ENCODE measurements at regions not wholly inside any gene's neighbourhood (a gene's known extent, or its start where the extent isn't known, plus 50 kb on each side); places are given as distances from the start of the nearest gene placed in this dataset.

GRCh38 chrX:81542255-81542654 is 340.4 kb downstream of the SH3BGRL start:
- no peaks in the 10 kb centered on the region for H3K4me1 ChIP-seq (ENCODE audit: insufficient read depth, low read length, poor library complexity, severe bottlenecking)
- CTCF ChIA-PET (ENCODE audit: unreplicated experiment): no interaction called here
- BruUV-seq (replicated peaks): no TSS peak
- no peak overlapping the region for H3K4me2 ChIP-seq (ENCODE audit: low read length)
- H3K4me3 ChIP-seq (ENCODE audit: low read depth, low read length, poor library complexity, severe bottlenecking): no peak overlapping the region
- DNase-seq (ENCODE audit: low spot score): no peak
- H3K27ac ChIP-seq (ENCODE audit: low read depth, low read length, poor library complexity, severe bottlenecking): no peak overlapping the region
- TF ChIP-seq EZH2phosphoT487 (IDR thresholded peaks at IDR 0.05; ENCODE audit: borderline replicate concordance, low read depth, low read length) (no peak), CTCF (conservative IDR thresholded peaks at IDR 0.05; ENCODE audit: low read length) (no peak)
- no peaks in the 10 kb centered on the region for H3K9me3 ChIP-seq (ENCODE audit: low read length)
- intact Hi-C loops (cut with micrococcal nuclease; ENCODE audit: unreplicated experiment): no loop called here
- H3K79me2 ChIP-seq (ENCODE audit: insufficient read depth, low read depth, low read length): no peaks in the 10 kb centered on the region
- POLR2A ChIA-PET: no interaction called here
- H3K36me3 ChIP-seq (ENCODE audit: insufficient read depth, low read length): no peaks in the 10 kb centered on the region
- H4K20me1 ChIP-seq (ENCODE audit: insufficient read depth, low read length): no peaks in the 10 kb centered on the region
- H3K9me2 ChIP-seq (ENCODE audit: insufficient read depth, low read length): no peaks in the 10 kb centered on the region
- no peak overlapping the region for H2AFZ ChIP-seq (ENCODE audit: low read length)

GRCh38 chrX:81556880-81557279 is 355.0 kb downstream of the SH3BGRL start:
- Histone ChIP-seq H3K79me2 (ENCODE audit: insufficient read depth, low read depth, low read length) (no peaks in the 10 kb centered on the region), H4K20me1 (ENCODE audit: insufficient read depth, low read length) (no peaks in the 10 kb centered on the region), H3K36me3 (ENCODE audit: insufficient read depth, low read length) (no peaks in the 10 kb centered on the region), H3K27ac (ENCODE audit: low read depth, low read length, poor library complexity, severe bottlenecking) (no peak overlapping the region), H2AFZ (ENCODE audit: low read length) (no peak overlapping the region), H3K4me1 (ENCODE audit: insufficient read depth, low read length, poor library complexity, severe bottlenecking) (no peaks in the 10 kb centered on the region), H3K4me2 (ENCODE audit: low read length) (no peak overlapping the region), H3K9me2 (ENCODE audit: insufficient read depth, low read length) (no peaks in the 10 kb centered on the region), H3K9me3 (ENCODE audit: low read length) (no peaks in the 10 kb centered on the region), H3K4me3 (ENCODE audit: low read depth, low read length, poor library complexity, severe bottlenecking) (no peak overlapping the region)
- DNase-seq (ENCODE audit: low spot score): no peak
- intact Hi-C loops (cut with micrococcal nuclease; ENCODE audit: unreplicated experiment): no loop called here
- no TSS peak for BruUV-seq (replicated peaks)
- ChIA-PET CTCF (ENCODE audit: unreplicated experiment) (no interaction called here), POLR2A (no interaction called here)
- TF ChIP-seq CTCF (conservative IDR thresholded peaks at IDR 0.05; ENCODE audit: low read length) (no peak), EZH2phosphoT487 (IDR thresholded peaks at IDR 0.05; ENCODE audit: borderline replicate concordance, low read depth, low read length) (no peak)

- no peaks in the 10 kb centered on the region for H4K20me1 ChIP-seq (ENCODE audit: insufficient read depth, low read length)
- no peaks in the 10 kb centered on the region for H3K9me3 ChIP-seq (ENCODE audit: low read length)
- BruUV-seq (replicated peaks): no TSS peak
- intact Hi-C loops (cut with micrococcal nuclease; ENCODE audit: unreplicated experiment): no loop called here
- TF ChIP-seq EZH2phosphoT487 (IDR thresholded peaks at IDR 0.05; ENCODE audit: borderline replicate concordance, low read depth, low read length) (no peak), CTCF (conservative IDR thresholded peaks at IDR 0.05; ENCODE audit: low read length) (no peak)
- ChIA-PET POLR2A (no interaction called here), CTCF (ENCODE audit: unreplicated experiment) (no interaction called here)
- H3K4me2 ChIP-seq (ENCODE audit: low read length): no peak overlapping the region
- no peak for DNase-seq (ENCODE audit: low spot score)
- no peaks in the 10 kb centered on the region for H3K79me2 ChIP-seq (ENCODE audit: insufficient read depth, low read depth, low read length)
- no peaks in the 10 kb centered on the region for H3K9me2 ChIP-seq (ENCODE audit: insufficient read depth, low read length)
- H3K36me3 ChIP-seq (ENCODE audit: insufficient read depth, low read length): no peaks in the 10 kb centered on the region
- no peaks in the 10 kb centered on the region for H3K4me1 ChIP-seq (ENCODE audit: insufficient read depth, low read length, poor library complexity, severe bottlenecking)
- no peak overlapping the region for H3K27ac ChIP-seq (ENCODE audit: low read depth, low read length, poor library complexity, severe bottlenecking)
- H3K4me3 ChIP-seq (ENCODE audit: low read depth, low read length, poor library complexity, severe bottlenecking): no peak overlapping the region
- H2AFZ ChIP-seq (ENCODE audit: low read length): no peak overlapping the region
Observed at GRCh38 chrX:81564851-81565250, 362.9 kb downstream of the SH3BGRL start.
